ENCODE measurements at regions not wholly inside any gene's neighbourhood (a gene's known extent, or its start where the extent isn't known, plus 50 kb on each side); places are given as distances from the start of the nearest gene placed in this dataset.

GRCh38 chr5:86926033-86926432 lies 308.3 kb downstream of the COX7C start:
- in situ Hi-C loops (cut with MboI; ENCODE audit: low pct_ligation_motif_present in 1 of 4, low pct_unique_long_range_greater_than_20kb in 1 of 4, low sequenced_read_pairs in 3 of 4): no loop called here
- TF ChIP-seq POLR2A (IDR thresholded peaks at IDR 0.05) (no peak), CTCF (IDR thresholded peaks at IDR 0.05) (no peak), EP300 (IDR thresholded peaks at IDR 0.05; ENCODE audit: low read depth) (no peak), POLR2AphosphoS5 (IDR thresholded peaks at IDR 0.05) (no peak)
- 87 to 92% methylated on average over 1 of the region's 1 CpG for WGBS, 2 donors (ENCODE audit: low coverage in 1 of 2)
- no peaks in the 10 kb centered on the region for H3K4me1 ChIP-seq
- no peak for DNase-seq
- H3K4me3 ChIP-seq: no peak overlapping the region
- no peak overlapping the region for H3K27ac ChIP-seq
- H3K36me3 ChIP-seq: no peaks in the 10 kb centered on the region
- H3K9me3 ChIP-seq: no peaks in the 10 kb centered on the region
- intact Hi-C loops (cut with DNase I; ENCODE audit: low total_unique reads): no loop called here
- no peaks in the 10 kb centered on the region for H3K27me3 ChIP-seq

GRCh38 chr5:86929123-86929766 lies 311.5 kb downstream of the COX7C start:
- H3K4me1 ChIP-seq: no peaks in the 10 kb centered on the region
- no peaks in the 10 kb centered on the region for H3K27me3 ChIP-seq
- WGBS, 2 donors (ENCODE audit: low coverage in 1 of 2): 62 to 65% methylated on average over 8 of the region's 8 CpGs
- intact Hi-C loops (cut with DNase I; ENCODE audit: low total_unique reads) (no loop called here), in situ Hi-C loops (cut with MboI; ENCODE audit: low pct_ligation_motif_present in 1 of 4, low pct_unique_long_range_greater_than_20kb in 1 of 4, low sequenced_read_pairs in 3 of 4) (no loop called here)
- DNase-seq: no peak
- no peak overlapping the region for H3K27ac ChIP-seq
- no peak overlapping the region for H3K4me3 ChIP-seq
- H3K9me3 ChIP-seq: no peaks in the 10 kb centered on the region
- no peaks in the 10 kb centered on the region for H3K36me3 ChIP-seq
- TF ChIP-seq POLR2A (IDR thresholded peaks at IDR 0.05) (no peak), EP300 (IDR thresholded peaks at IDR 0.05; ENCODE audit: low read depth) (no peak), POLR2AphosphoS5 (IDR thresholded peaks at IDR 0.05) (no peak), CTCF (IDR thresholded peaks at IDR 0.05) (no peak)

- no peak overlapping the region for H3K27ac ChIP-seq
- intact Hi-C loops (cut with DNase I; ENCODE audit: low total_unique reads): no loop called here
These were observed 315.9 kb upstream of the RASA1 start for GRCh38 chr5:86951761-86952160.

GRCh38 chr5:86964889-86965288 lies 302.8 kb upstream of the RASA1 start:
- intact Hi-C loops (cut with DNase I; ENCODE audit: low total_unique reads): no loop called here
- 88 to 100% methylated on average over 1 of the region's 1 CpG for WGBS, 2 donors (ENCODE audit: low coverage in 1 of 2)
- H3K4me3 ChIP-seq: no peak overlapping the region
- in situ Hi-C loops (cut with MboI; ENCODE audit: low pct_ligation_motif_present in 1 of 4, low pct_unique_long_range_greater_than_20kb in 1 of 4, low sequenced_read_pairs in 3 of 4): no loop called here
- no peaks in the 10 kb centered on the region for H3K36me3 ChIP-seq
- no peaks in the 10 kb centered on the region for H3K9me3 ChIP-seq
- no peaks in the 10 kb centered on the region for H3K4me1 ChIP-seq
- DNase-seq: no peak
- no peaks in the 10 kb centered on the region for H3K27me3 ChIP-seq
- H3K27ac ChIP-seq: no peak overlapping the region
- no peak for TF ChIP-seq POLR2A (IDR thresholded peaks at IDR 0.05)

More at GRCh38 chr5:86951761-86952160, 315.9 kb upstream of the RASA1 start:
- no peak for TF ChIP-seq EP300 (IDR thresholded peaks at IDR 0.05; ENCODE audit: low read depth)
- TF ChIP-seq POLR2A (IDR thresholded peaks at IDR 0.05): no peak
- WGBS, 2 donors (ENCODE audit: low coverage in 1 of 2): 70 to 73% methylated on average over 3 of the region's 3 CpGs
- Histone ChIP-seq H3K4me1 (no peaks in the 10 kb centered on the region), H3K27me3 (no peaks in the 10 kb centered on the region), H3K36me3 (no peaks in the 10 kb centered on the region), H3K4me3 (no peak overlapping the region), H3K9me3 (no peaks in the 10 kb centered on the region)
- DNase-seq: no peak
- in situ Hi-C loops (cut with MboI; ENCODE audit: low pct_ligation_motif_present in 1 of 4, low pct_unique_long_range_greater_than_20kb in 1 of 4, low sequenced_read_pairs in 3 of 4): no loop called here

- no peaks in the 10 kb centered on the region for H3K27me3 ChIP-seq
- no peak overlapping the region for H3K4me3 ChIP-seq
- intact Hi-C loops (cut with DNase I; ENCODE audit: low total_unique reads) (no loop called here), in situ Hi-C loops (cut with MboI; ENCODE audit: low pct_ligation_motif_present in 1 of 4, low pct_unique_long_range_greater_than_20kb in 1 of 4, low sequenced_read_pairs in 3 of 4) (no loop called here)
- no peaks in the 10 kb centered on the region for H3K4me1 ChIP-seq
- peak in 3 of 5 experiments; percentile 13 to 22 (median 19) for TF ChIP-seq CTCF (IDR thresholded peaks at IDR 0.05)
- TF ChIP-seq POLR2A (IDR thresholded peaks at IDR 0.05): no peak
- WGBS, 2 donors (ENCODE audit: low coverage in 1 of 2): 13 to 14% methylated on average over 4 of the region's 4 CpGs
- H3K36me3 ChIP-seq: no peaks in the 10 kb centered on the region
- no peak for DNase-seq
- no peak overlapping the region for H3K27ac ChIP-seq
- H3K9me3 ChIP-seq: no peaks in the 10 kb centered on the region
These were observed 299.4 kb upstream of the RASA1 start for GRCh38 chr5:86968301-86968753.
